GM23338 (cell line): ENCODE measurements at regions not wholly inside any gene's neighbourhood (a gene's known extent, or its start where the extent isn't known, plus 50 kb on each side); places are given as distances from the start of the nearest gene placed in this dataset.

ENCODE experiments used
- ATAC-seq: fragments of 200-7000 bp; cut with Tn5 transposase; 3 replicates; pipeline ENCODE4 v1.9.1; 2020
- DNase-seq: peaks from one replicate; pipeline ENCODE4 v3.0.0-alpha.2; 2015; ENCODE audit warnings: low spot score
- H2AFZ ChIP-seq: fragments of 200-600 bp; sonication (generic); 2 replicates; pipeline ENCODE4 v1.8.0; 2016; ENCODE audit warnings: antibody characterized with exemption, mild to moderate bottlenecking, moderate library complexity
- H3F3A ChIP-seq: fragments of 200-600 bp; sonication (generic); replicated peaks from 2 replicates; pipeline ENCODE4 v1.8.0; 2017; ENCODE audit warnings: antibody characterized with exemption, mixed run types, low read depth
- H3K27ac ChIP-seq: fragments of 200-600 bp; sonication (generic); 2 replicates; pipeline ENCODE4 v1.6.1; 2016; ENCODE audit warnings: low read depth
- H3K27me3 ChIP-seq: fragments of 200-600 bp; sonication (generic); 2 replicates; pipeline ENCODE4 v1.8.0; 2016; ENCODE audit warnings: mild to moderate bottlenecking, mixed run types, moderate library complexity; ENCODE audit not compliant: insufficient read depth
- H3K36me3 ChIP-seq: fragments of 200-600 bp; sonication (generic); 2 replicates; pipeline ENCODE4 v1.8.0; 2016; ENCODE audit warnings: mild to moderate bottlenecking; ENCODE audit not compliant: insufficient read depth
- H3K4me1 ChIP-seq: fragments of 200-600 bp; sonication (generic); 2 replicates; pipeline ENCODE4 v1.8.0; 2016; ENCODE audit warnings: mild to moderate bottlenecking, moderate library complexity; ENCODE audit not compliant: insufficient read depth
- H3K4me2 ChIP-seq: fragments of 200-600 bp; sonication (generic); 2 replicates; pipeline ENCODE4 v1.7.1; 2017; ENCODE audit warnings: mixed run types
- H3K4me3 ChIP-seq: fragments of 200-600 bp; sonication (generic); 2 replicates; pipeline ENCODE4 v1.6.1; 2016; ENCODE audit warnings: mixed run types
- H3K79me2 ChIP-seq: fragments of 200-600 bp; sonication (generic); replicated peaks from 2 replicates; pipeline ENCODE4 v1.8.0; 2017; ENCODE audit warnings: mild to moderate bottlenecking; ENCODE audit not compliant: insufficient read depth
- H3K9me2 ChIP-seq: fragments of 200-600 bp; sonication (generic); 2 replicates; pipeline ENCODE4 v1.8.0; 2017; ENCODE audit not compliant: insufficient read depth
- H4K20me1 ChIP-seq: fragments of 200-600 bp; sonication (generic); replicated peaks from 2 replicates; pipeline ENCODE4 v1.8.0; 2017; ENCODE audit warnings: mild to moderate bottlenecking; ENCODE audit not compliant: insufficient read depth
- H3K27ac Mint-ChIP-seq: 2 replicates; pipeline ENCODE4 v1.8.0; 2020; ENCODE audit warnings: inconsistent platforms, mild to moderate bottlenecking, moderate library complexity, mixed read lengths
- H3K27me3 Mint-ChIP-seq: 3 replicates; pipeline ENCODE4 v1.8.0; 2022; ENCODE audit warnings: low read depth, mild to moderate bottlenecking, moderate library complexity, mixed read lengths, inconsistent platforms; ENCODE audit not compliant: insufficient read depth, poor library complexity
- H3K36me3 Mint-ChIP-seq: 3 replicates; pipeline ENCODE4 v1.8.0; 2021; ENCODE audit warnings: low read depth, mild to moderate bottlenecking, inconsistent platforms, moderate library complexity, mixed read lengths
- H3K4me1 Mint-ChIP-seq: 3 replicates; pipeline ENCODE4 v1.8.0; 2020; ENCODE audit warnings: mild to moderate bottlenecking, inconsistent platforms, mixed read lengths
- H3K4me3 Mint-ChIP-seq: 3 replicates; pipeline ENCODE4 v1.8.0; 2021; ENCODE audit warnings: moderate library complexity, mild to moderate bottlenecking, inconsistent platforms, mixed read lengths
- H3K9me3 Mint-ChIP-seq: 3 replicates; pipeline ENCODE4 v1.8.0; 2020; ENCODE audit warnings: moderate library complexity, mild to moderate bottlenecking, inconsistent platforms, mixed read lengths
- CREB1 ChIP-seq: fragments of 250-450 bp; sonication (Bioruptor Pico); IDR thresholded peaks from 2 replicates; pipeline ENCODE4 v1.5.0; 2020; ENCODE audit warnings: low read depth, mild to moderate bottlenecking, moderate library complexity
- CTCF ChIP-seq, 2 experiments: fragments of 200-600 bp in 1 of 2; sonication (generic) in 1 of 2; conservative IDR thresholded peaks; 2 replicates each; pipeline versions ENCODE4 v1.5.1 to v1.6.1; 2016 to 2017; ENCODE audit warnings: antibody characterized with exemption in 2 of 2, low read depth in 2 of 2, mild to moderate bottlenecking in 2 of 2, moderate library complexity in 1 of 2
- ETS1 ChIP-seq: IDR thresholded peaks from 2 replicates; pipeline ENCODE4 v1.6.1; 2016; ENCODE audit warnings: antibody characterized with exemption
- EZH2 ChIP-seq: fragments of 200-600 bp; sonication (generic); IDR thresholded peaks from one replicate; pipeline ENCODE4 v1.8.0; 2017; ENCODE audit warnings: antibody characterized with exemption, mild to moderate bottlenecking, low read depth; ENCODE audit not compliant: unreplicated experiment
- EZH2phosphoT487 ChIP-seq: fragments of 200-600 bp; sonication (generic); IDR thresholded peaks from one replicate; pipeline ENCODE4 v1.8.1; 2018; ENCODE audit warnings: antibody characterized with exemption; ENCODE audit not compliant: unreplicated experiment
- JUNB ChIP-seq: IDR thresholded peaks from one replicate; pipeline ENCODE4 v1.6.1; 2016; ENCODE audit warnings: antibody characterized with exemption; ENCODE audit not compliant: unreplicated experiment
- NANOG ChIP-seq: IDR thresholded peaks from 2 replicates; pipeline ENCODE4 v1.6.1; 2016; ENCODE audit warnings: antibody characterized with exemption, borderline replicate concordance
- POLR2AphosphoS5 ChIP-seq: IDR thresholded peaks from 2 replicates; pipeline ENCODE4 v1.6.1; 2016; ENCODE audit warnings: antibody characterized with exemption, low read depth
- REST ChIP-seq: IDR thresholded peaks from one replicate; pipeline ENCODE4 v1.6.1; 2018; ENCODE audit warnings: antibody characterized with exemption; ENCODE audit not compliant: unreplicated experiment
- STAT1 ChIP-seq: IDR thresholded peaks from one replicate; pipeline ENCODE4 v1.6.1; 2016; ENCODE audit warnings: antibody characterized with exemption; ENCODE audit not compliant: unreplicated experiment
- ZNF114 ChIP-seq: fragments of 250-450 bp; sonication (Bioruptor Pico); IDR thresholded peaks from 2 replicates; pipeline ENCODE4 v1.5.0; 2020; ENCODE audit warnings: mild to moderate bottlenecking, moderate library complexity
- ZNF331 ChIP-seq: fragments of 250-450 bp; sonication (Bioruptor Pico); IDR thresholded peaks from 2 replicates; pipeline ENCODE4 v1.5.0; 2020; ENCODE audit warnings: low read depth, mild to moderate bottlenecking, moderate library complexity
- ZNF462 ChIP-seq: fragments of 250-450 bp; sonication (Bioruptor Pico); IDR thresholded peaks from 2 replicates; pipeline ENCODE4 v1.5.0; 2020; ENCODE audit warnings: mild to moderate bottlenecking, moderate library complexity

GRCh38 chr5:97434021-97434420, 251.0 kb upstream of the RIOK2 start (continued):
- no peak for TF ChIP-seq ZNF114 (CRISPR knock-in tag)
- no peak for TF ChIP-seq ZNF331 (CRISPR knock-in tag)
- TF ChIP-seq EZH2phosphoT487: no peak
- TF ChIP-seq STAT1: no peak
- no peak for TF ChIP-seq JUNB

- Mint-ChIP-seq H3K27me3 (no peaks in the 10 kb centered on the region), H3K36me3 (no peaks in the 10 kb centered on the region), H3K9me3 (no peaks in the 10 kb centered on the region; the same call in 2 of the 3 replicates), H3K4me3 (no peak overlapping the region), H3K4me1 (no peaks in the 10 kb centered on the region), H3K27ac (no peak overlapping the region)
- no peak for ATAC-seq
- Histone ChIP-seq H3K36me3 (no peaks in the 10 kb centered on the region), H3K4me3 (no peak overlapping the region), H2AFZ (no peak overlapping the region), H3K79me2 (no peaks in the 10 kb centered on the region), H3K4me1 (no peaks in the 10 kb centered on the region), H3K27ac (no peak overlapping the region), H4K20me1 (no peaks in the 10 kb centered on the region), H3K9me2 (no peaks in the 10 kb centered on the region), H3F3A (no peaks in the 10 kb centered on the region), H3K27me3 (no peaks in the 10 kb centered on the region), H3K4me2 (no peak overlapping the region)
- TF ChIP-seq ZNF114 (CRISPR knock-in tag): no peak
- TF ChIP-seq ETS1: no peak
- no peak for TF ChIP-seq JUNB
- TF ChIP-seq POLR2AphosphoS5: no peak
- TF ChIP-seq REST: no peak
- TF ChIP-seq NANOG: no peak
- TF ChIP-seq CREB1 (CRISPR knock-in tag): no peak
- TF ChIP-seq ZNF331 (CRISPR knock-in tag): no peak
- TF ChIP-seq CTCF (conservative IDR thresholded peaks at IDR 0.05; ENCODE audit: low read depth in 2 of 2): no peak
- no peak for TF ChIP-seq EZH2
- TF ChIP-seq ZNF462: no peak
- no peak for TF ChIP-seq STAT1
- TF ChIP-seq EZH2phosphoT487: no peak
- DNase-seq: no peak
Measured at GRCh38 chr5:97436405-97436804, 253.4 kb upstream of the RIOK2 start.
